ENCODE measurements at regions not wholly inside any gene's neighbourhood (a gene's known extent, or its start where the extent isn't known, plus 50 kb on each side); places are given as distances from the start of the nearest gene placed in this dataset.
A peak's percentile ranks its signal among the peaks of the same experiment; 100 is the strongest.

DNA sequence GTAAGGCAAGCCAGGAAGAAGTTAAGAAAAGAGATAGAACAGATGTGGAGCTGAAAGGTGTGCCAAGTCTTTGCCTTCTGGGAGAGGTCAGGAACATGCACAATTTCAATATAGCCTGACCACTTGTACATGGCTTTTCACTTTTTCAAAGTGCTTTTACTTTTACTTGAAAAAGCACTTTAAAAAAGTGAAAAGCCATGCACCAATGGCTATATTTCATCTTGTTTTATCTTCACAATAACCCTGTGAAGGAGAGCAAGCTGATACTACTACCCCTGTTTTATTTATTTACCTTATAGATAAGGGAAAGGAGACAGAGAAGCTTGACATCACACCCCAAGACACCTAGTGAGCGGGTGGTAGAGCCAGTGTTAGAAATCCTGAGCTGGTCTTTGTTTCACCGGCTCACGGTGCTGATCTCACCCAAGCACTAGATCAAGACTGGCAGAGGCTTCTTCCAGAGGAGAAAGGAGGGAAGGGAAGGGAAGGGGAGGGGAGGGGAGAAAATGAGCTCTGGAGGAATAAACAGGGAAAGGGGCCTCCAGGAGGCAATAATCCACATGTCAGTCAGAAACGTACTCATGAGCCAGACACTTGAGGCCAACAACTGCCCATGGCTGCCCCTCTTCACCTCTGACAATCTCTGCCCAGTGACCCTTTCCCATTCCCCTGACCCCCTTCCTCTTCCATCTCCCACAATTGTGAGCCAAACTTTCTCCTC is 455.4 kb downstream of the FOXO1 start:
- H3K27ac ChIP-seq (ENCODE audit: low read depth, low read length), result no peak overlapping the region
- no peak overlapping the region for H3K4me3 Mint-ChIP-seq
- H3K36me3 ChIP-seq (ENCODE audit: insufficient read depth, low read length), result no peaks in the 10 kb centered on the region
- no peaks in the 10 kb centered on the region for H3K27me3 Mint-ChIP-seq
- H3K4me3 ChIP-seq (ENCODE audit: low read length), result no peak overlapping the region
- peak overlapping the region in 4 of 8 donors; percentile 0 to 78 (median 16) for H3K27ac Mint-ChIP-seq
- no peak for DNase-seq
- peaks cover 0 to 3% (median 0%) of the 10 kb centered on the region in 5 donors for H3K9me3 Mint-ChIP-seq
- CTCF ChIA-PET, result interaction anchor here (2.3 kb wide), 1 partner anchor 23 kb away, joined by 4 read pairs; no protein-coding TSS in a partner anchor
- H3K4me1 ChIP-seq (ENCODE audit: insufficient read depth, low read length), result peaks cover 39% of the 10 kb centered on the region
- no peaks in the 10 kb centered on the region for H3K9me3 ChIP-seq (ENCODE audit: low read length)
- POLR2A ChIA-PET, result no interaction called here
- H3K27me3 ChIP-seq (ENCODE audit: insufficient read depth, low read length, poor library complexity, severe bottlenecking), result no peaks in the 10 kb centered on the region
- peaks cover 0 to 5% (median 3%) of the 10 kb centered on the region in 3 donors for H3K36me3 Mint-ChIP-seq
- peaks cover 46 to 67% (median 65%) of the 10 kb centered on the region in 3 donors for H3K4me1 Mint-ChIP-seq

DNA sequence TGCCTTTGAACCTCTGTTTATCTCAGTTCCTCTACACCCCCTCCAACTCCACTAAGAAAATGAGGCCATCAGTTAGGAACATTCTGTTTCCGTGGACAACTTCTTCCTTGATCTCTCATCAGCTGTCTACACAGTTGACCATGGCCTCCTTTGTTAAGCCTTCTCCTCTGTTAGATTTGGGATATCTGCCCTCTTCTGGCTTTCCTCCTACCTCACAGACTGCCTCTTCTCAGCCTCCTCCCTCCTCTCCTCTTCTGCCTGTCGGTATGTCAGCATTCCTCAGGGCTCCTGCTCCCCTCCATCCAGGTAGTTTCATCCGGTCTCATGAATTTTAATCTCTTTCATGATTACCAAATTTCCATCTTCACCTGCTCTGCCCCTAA is 454.9 kb downstream of the FOXO1 start:
- Histone ChIP-seq H3K27ac (ENCODE audit: low read depth, low read length) (no peak overlapping the region), H3K9me3 (ENCODE audit: low read length) (no peaks in the 10 kb centered on the region), H3K27me3 (ENCODE audit: insufficient read depth, low read length, poor library complexity, severe bottlenecking) (no peaks in the 10 kb centered on the region), H3K4me3 (ENCODE audit: low read length) (no peak overlapping the region), H3K4me1 (ENCODE audit: insufficient read depth, low read length) (peaks cover 33% of the 10 kb centered on the region), H3K36me3 (ENCODE audit: insufficient read depth, low read length) (no peaks in the 10 kb centered on the region)
- Mint-ChIP-seq H3K4me1 (peaks cover 42 to 61% (median 59%) of the 10 kb centered on the region in 3 donors), H3K27me3 (no peaks in the 10 kb centered on the region), H3K27ac (peak overlapping the region in 5 of 8 donors; percentile 0 to 28 (median 2)), H3K9me3 (peaks cover 0 to 3% (median 0%) of the 10 kb centered on the region in 5 donors), H3K36me3 (peaks cover 0 to 5% (median 3%) of the 10 kb centered on the region in 3 donors), H3K4me3 (no peak overlapping the region)
- DNase-seq, result no peak
- POLR2A ChIA-PET, result no interaction called here
- CTCF ChIA-PET, result interaction anchor here (0.9 to 2.3 kb wide), 2 partner anchors 21 to 24 kb away, joined by 4 to 5 read pairs; no protein-coding TSS in a partner anchor

DNA sequence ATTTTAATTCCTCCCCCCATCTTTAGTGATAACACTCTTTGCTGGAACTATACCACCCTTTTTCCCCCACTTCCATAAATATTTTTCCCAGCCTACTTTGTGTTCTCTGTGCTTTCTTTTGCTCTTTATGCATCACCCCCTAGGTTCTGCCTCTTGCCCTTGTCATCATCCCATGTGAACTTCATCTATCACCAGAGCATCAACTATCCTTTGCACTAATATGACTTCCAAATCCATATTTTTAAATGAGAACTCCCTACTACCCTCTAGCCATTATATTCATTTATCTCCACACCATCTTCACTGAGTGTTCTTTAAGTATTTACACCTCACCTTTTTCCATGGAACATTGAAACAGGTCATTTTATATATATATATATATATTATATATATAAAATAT is 452.7 kb downstream of the FOXO1 start:
- H3K4me1 Mint-ChIP-seq, result peaks cover 27 to 55% (median 53%) of the 10 kb centered on the region in 3 donors
- no peaks in the 10 kb centered on the region for H3K9me3 ChIP-seq (ENCODE audit: low read length)
- no peaks in the 10 kb centered on the region for H3K9me3 Mint-ChIP-seq
- ChIA-PET POLR2A (no interaction called here), CTCF (no interaction called here)
- DNase-seq, result no peak
- H3K4me3 Mint-ChIP-seq, result no peak overlapping the region
- H3K27ac Mint-ChIP-seq, result no peak overlapping the region
- no peaks in the 10 kb centered on the region for H3K36me3 Mint-ChIP-seq
- H3K27me3 Mint-ChIP-seq, result no peaks in the 10 kb centered on the region
- no peak overlapping the region for H3K4me3 ChIP-seq (ENCODE audit: low read length)
- H3K27me3 ChIP-seq (ENCODE audit: insufficient read depth, low read length, poor library complexity, severe bottlenecking), result no peaks in the 10 kb centered on the region
- no peak overlapping the region for H3K27ac ChIP-seq (ENCODE audit: low read depth, low read length)
- no peaks in the 10 kb centered on the region for H3K36me3 ChIP-seq (ENCODE audit: insufficient read depth, low read length)
- H3K4me1 ChIP-seq (ENCODE audit: insufficient read depth, low read length), result peaks cover 11% of the 10 kb centered on the region

DNA sequence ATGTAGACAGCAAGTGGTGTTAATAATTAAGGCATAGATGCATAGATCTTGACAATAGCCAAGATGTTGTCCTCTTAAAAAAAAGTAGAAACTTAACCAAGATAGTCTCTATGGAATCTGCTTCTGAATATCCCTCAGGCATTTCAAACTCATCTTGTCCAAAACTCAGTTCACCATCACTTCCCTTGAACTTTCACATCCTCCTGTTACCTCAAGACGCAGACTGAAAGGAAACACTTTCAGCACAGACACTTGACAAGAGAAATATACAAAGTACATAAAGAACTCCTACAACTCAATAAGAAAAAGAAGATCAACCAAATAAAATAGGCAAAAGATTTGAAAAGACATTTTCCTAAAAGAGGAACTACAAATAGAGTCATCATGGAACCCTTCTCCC is 451.1 kb downstream of the FOXO1 start:
- peak overlapping the region in 1 of 8 donors; percentile 6 for H3K27ac Mint-ChIP-seq
- CTCF ChIA-PET, result no interaction called here
- H3K4me3 ChIP-seq (ENCODE audit: low read length), result no peak overlapping the region
- H3K27ac ChIP-seq (ENCODE audit: low read depth, low read length), result no peak overlapping the region
- no peaks in the 10 kb centered on the region for H3K9me3 Mint-ChIP-seq
- no peaks in the 10 kb centered on the region for H3K36me3 Mint-ChIP-seq
- H3K36me3 ChIP-seq (ENCODE audit: insufficient read depth, low read length), result no peaks in the 10 kb centered on the region
- peaks cover 29 to 62% (median 58%) of the 10 kb centered on the region in 3 donors for H3K4me1 Mint-ChIP-seq
- no peak overlapping the region for H3K4me3 Mint-ChIP-seq
- no peaks in the 10 kb centered on the region for H3K27me3 ChIP-seq (ENCODE audit: insufficient read depth, low read length, poor library complexity, severe bottlenecking)
- peaks cover 5% of the 10 kb centered on the region for H3K4me1 ChIP-seq (ENCODE audit: insufficient read depth, low read length)
- POLR2A ChIA-PET, result interaction anchor here (1.6 kb wide), 1 partner anchor 8 kb away, joined by 5 read pairs; no protein-coding TSS in a partner anchor
- H3K9me3 ChIP-seq (ENCODE audit: low read length), result no peaks in the 10 kb centered on the region
- no peak for DNase-seq
- H3K27me3 Mint-ChIP-seq, result no peaks in the 10 kb centered on the region

DNA sequence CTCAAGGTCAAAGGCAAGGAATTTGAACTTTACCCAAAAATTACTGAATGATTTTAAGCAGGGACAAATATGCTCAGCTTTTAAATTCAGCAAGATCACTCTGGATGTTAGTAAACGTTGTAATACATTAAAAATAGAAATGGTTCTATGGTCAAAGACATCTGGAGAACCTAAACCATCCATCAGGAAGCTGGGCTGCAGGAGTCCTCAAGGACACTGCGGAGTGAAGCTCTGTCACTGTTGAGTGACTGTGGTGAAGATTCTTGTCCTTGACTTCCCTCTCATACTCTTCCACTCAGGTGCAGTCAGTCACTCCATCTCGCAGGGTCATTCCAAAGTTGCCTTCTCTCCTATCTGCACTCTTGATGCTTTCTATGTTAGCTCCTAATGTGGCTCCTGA is 450.7 kb downstream of the FOXO1 start:
- H3K4me1 Mint-ChIP-seq, result peaks cover 29 to 62% (median 58%) of the 10 kb centered on the region in 3 donors
- no peak overlapping the region for H3K4me3 ChIP-seq (ENCODE audit: low read length)
- no peaks in the 10 kb centered on the region for H3K36me3 ChIP-seq (ENCODE audit: insufficient read depth, low read length)
- DNase-seq, result no peak
- peak overlapping the region in 3 of 8 donors; percentile 4 to 80 (median 50) for H3K27ac Mint-ChIP-seq
- no peaks in the 10 kb centered on the region for H3K9me3 ChIP-seq (ENCODE audit: low read length)
- ChIA-PET CTCF (no interaction called here), POLR2A (interaction anchor here (1.6 kb wide), 1 partner anchor 9 kb away, joined by 5 read pairs; no protein-coding TSS in a partner anchor)
- H3K9me3 Mint-ChIP-seq, result no peaks in the 10 kb centered on the region
- H3K27me3 ChIP-seq (ENCODE audit: insufficient read depth, low read length, poor library complexity, severe bottlenecking), result no peaks in the 10 kb centered on the region
- no peaks in the 10 kb centered on the region for H3K27me3 Mint-ChIP-seq
- H3K4me3 Mint-ChIP-seq, result no peak overlapping the region
- H3K27ac ChIP-seq (ENCODE audit: low read depth, low read length), result no peak overlapping the region
- H3K36me3 Mint-ChIP-seq, result no peaks in the 10 kb centered on the region
- peaks cover 9% of the 10 kb centered on the region for H3K4me1 ChIP-seq (ENCODE audit: insufficient read depth, low read length)

DNA sequence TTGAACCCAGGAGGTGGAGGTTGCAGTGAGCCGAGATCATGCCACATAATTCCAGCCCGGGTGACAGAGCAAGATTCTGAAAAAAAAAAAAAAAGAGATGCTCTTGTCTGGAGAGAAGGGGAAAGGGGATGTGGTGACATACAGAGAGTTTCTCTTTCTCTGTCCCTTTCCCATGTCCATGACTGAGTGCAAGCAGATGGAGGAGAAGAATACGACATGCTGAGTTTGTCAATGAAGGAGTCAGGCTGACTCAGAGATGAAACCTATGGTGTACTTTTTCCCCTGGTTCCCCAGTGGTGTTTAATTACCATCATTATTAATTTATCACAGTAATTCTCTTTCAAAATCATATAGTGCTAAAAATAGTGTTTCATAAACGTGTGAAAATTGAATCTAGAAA is 448.8 kb downstream of the FOXO1 start:
- H3K36me3 Mint-ChIP-seq, result no peaks in the 10 kb centered on the region
- H3K9me3 Mint-ChIP-seq, result no peaks in the 10 kb centered on the region
- Histone ChIP-seq H3K27ac (ENCODE audit: low read depth, low read length) (no peak overlapping the region), H3K36me3 (ENCODE audit: insufficient read depth, low read length) (no peaks in the 10 kb centered on the region), H3K4me3 (ENCODE audit: low read length) (no peak overlapping the region), H3K27me3 (ENCODE audit: insufficient read depth, low read length, poor library complexity, severe bottlenecking) (no peaks in the 10 kb centered on the region), H3K9me3 (ENCODE audit: low read length) (no peaks in the 10 kb centered on the region), H3K4me1 (ENCODE audit: insufficient read depth, low read length) (peaks cover 29% of the 10 kb centered on the region)
- no peak overlapping the region for H3K4me3 Mint-ChIP-seq
- peaks cover 41 to 66% (median 58%) of the 10 kb centered on the region in 3 donors for H3K4me1 Mint-ChIP-seq
- POLR2A ChIA-PET, result no interaction called here
- CTCF ChIA-PET, result interaction anchor here (1.2 kb wide), 1 partner anchor 447 kb away, joined by 3 read pairs; no protein-coding TSS in a partner anchor
- H3K27ac Mint-ChIP-seq, result peak overlapping the region in 4 of 8 donors; percentile 3 to 70 (median 36)
- no peaks in the 10 kb centered on the region for H3K27me3 Mint-ChIP-seq
- DNase-seq, result no peak

DNA sequence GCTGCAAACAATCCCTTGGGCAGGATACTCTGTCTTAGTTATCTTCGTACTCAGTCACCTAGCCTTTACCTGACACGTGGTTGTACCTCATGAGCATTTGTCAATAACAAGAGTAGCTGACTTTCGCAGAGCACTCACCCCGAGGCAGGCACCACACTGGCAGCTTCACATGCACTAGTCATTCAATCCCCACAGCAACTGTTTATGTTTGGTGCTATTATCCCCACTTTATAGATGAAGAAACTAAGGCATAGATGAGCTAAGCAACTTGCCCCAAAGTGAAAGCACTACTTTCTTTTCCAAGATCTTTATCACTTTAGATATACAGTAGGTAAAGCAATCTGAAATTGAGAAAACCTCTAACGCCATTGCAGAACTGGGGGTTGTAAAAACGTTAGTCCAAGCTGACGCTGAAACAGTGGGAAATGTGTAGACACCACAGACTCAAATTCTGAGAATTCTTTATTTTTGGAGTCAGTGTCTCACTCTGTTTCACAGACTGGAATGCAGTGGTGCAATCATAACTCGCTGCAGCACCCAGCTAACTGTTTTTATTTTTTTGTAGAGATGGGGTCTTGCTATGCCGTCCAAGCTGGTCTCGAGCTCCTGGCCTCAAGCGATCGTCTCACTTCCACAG is 446.0 kb downstream of the FOXO1 start:
- Histone ChIP-seq H3K27ac (ENCODE audit: low read depth, low read length) (no peak overlapping the region), H3K4me1 (ENCODE audit: insufficient read depth, low read length) (peaks cover 36% of the 10 kb centered on the region), H3K9me3 (ENCODE audit: low read length) (no peaks in the 10 kb centered on the region), H3K36me3 (ENCODE audit: insufficient read depth, low read length) (no peaks in the 10 kb centered on the region), H3K27me3 (ENCODE audit: insufficient read depth, low read length, poor library complexity, severe bottlenecking) (no peaks in the 10 kb centered on the region), H3K4me3 (ENCODE audit: low read length) (no peak overlapping the region)
- no peak for DNase-seq
- ChIA-PET CTCF (interaction anchor here (0.9 to 2.7 kb wide), 4 partner anchors 29 to 462 kb away, joined by 3 to 6 read pairs (median 5); no protein-coding TSS in a partner anchor), POLR2A (interaction anchor here (0.8 kb wide), 1 partner anchor 168 kb away, joined by 3 read pairs; no protein-coding TSS in a partner anchor)
- Mint-ChIP-seq H3K4me3 (peak overlapping the region in 4 of 7 donors; percentile 32 to 82 (median 66)), H3K4me1 (peaks cover 43 to 69% (median 66%) of the 10 kb centered on the region in 3 donors), H3K36me3 (no peaks in the 10 kb centered on the region), H3K27me3 (no peaks in the 10 kb centered on the region), H3K27ac (peak overlapping the region; percentile 74 to 97 (median 94)), H3K9me3 (no peaks in the 10 kb centered on the region)

DNA sequence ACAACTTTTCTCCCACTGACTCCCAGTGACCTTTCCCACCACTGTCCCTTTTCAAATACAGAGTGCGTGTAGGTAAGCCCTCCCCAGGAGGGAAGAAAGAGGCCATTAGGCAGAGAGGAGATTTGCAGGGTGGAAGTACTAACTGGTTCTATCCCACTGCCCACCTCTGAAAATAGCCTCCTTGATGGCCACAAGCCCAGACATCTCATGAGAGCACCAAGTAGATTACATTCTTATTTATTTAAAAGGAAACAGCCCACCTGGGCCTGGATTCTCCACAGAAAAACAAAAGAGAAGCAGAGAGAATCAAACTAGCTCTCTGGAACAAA is 445.3 kb downstream of the FOXO1 start:
- Histone ChIP-seq H3K9me3 (ENCODE audit: low read length) (no peaks in the 10 kb centered on the region), H3K27me3 (ENCODE audit: insufficient read depth, low read length, poor library complexity, severe bottlenecking) (no peaks in the 10 kb centered on the region), H3K36me3 (ENCODE audit: insufficient read depth, low read length) (no peaks in the 10 kb centered on the region), H3K27ac (ENCODE audit: low read depth, low read length) (no peak overlapping the region), H3K4me3 (ENCODE audit: low read length) (peak overlapping the region; percentile 11), H3K4me1 (ENCODE audit: insufficient read depth, low read length) (peaks cover 36% of the 10 kb centered on the region)
- peak overlapping the region; percentile 74 to 97 (median 94) for H3K27ac Mint-ChIP-seq
- no peaks in the 10 kb centered on the region for H3K36me3 Mint-ChIP-seq
- ChIA-PET CTCF (interaction anchor here (0.9 to 2.7 kb wide), 3 partner anchors 30 to 447 kb away, joined by 3 to 6 read pairs (median 6); no protein-coding TSS in a partner anchor), POLR2A (no interaction called here)
- no peaks in the 10 kb centered on the region for H3K27me3 Mint-ChIP-seq
- peak overlapping the region in 6 of 7 donors; percentile 34 to 82 (median 72) for H3K4me3 Mint-ChIP-seq
- no peak for DNase-seq
- no peaks in the 10 kb centered on the region for H3K9me3 Mint-ChIP-seq
- peaks cover 42 to 67% (median 65%) of the 10 kb centered on the region in 3 donors for H3K4me1 Mint-ChIP-seq

Measured in CD8-positive, alpha-beta memory T cell (primary cell).